Uterus (tissue), 3 donors: ENCODE measurements at regions not wholly inside any gene's neighbourhood (a gene's known extent, or its start where the extent isn't known, plus 50 kb on each side); places are given as distances from the start of the nearest gene placed in this dataset.

Experiments
- DNase-seq, 2 donors: peaks; one replicate each; pipeline ENCODE4 v3.0.0-alpha.2; 2019 to 2020
- H3K27ac ChIP-seq, 2 donors: fragments of 200-600 bp; sonication (generic); 1 replicate in 1 of 2; 2 replicates in 1 of 2; pipeline ENCODE4 v1.5.1; 2016 to 2018
- H3K27me3 ChIP-seq, 2 donors: fragments of 200-600 bp; sonication (generic); one replicate each; pipeline ENCODE4 v1.5.1; 2018 to 2019; ENCODE audit warnings: control low read depth in 1 of 2
- H3K36me3 ChIP-seq, 2 donors: fragments of 200-600 bp; sonication (generic); one replicate each; pipeline ENCODE4 v1.5.1; 2019; ENCODE audit warnings: control low read depth in 1 of 2
- H3K4me1 ChIP-seq, 2 donors: fragments of 200-600 bp; sonication (generic); one replicate each; pipeline ENCODE4 v1.5.1; 2018 to 2019; ENCODE audit warnings: control low read depth in 1 of 2
- H3K4me3 ChIP-seq, 2 donors: fragments of 200-600 bp; sonication (generic); 1 replicate in 1 of 2; 2 replicates in 1 of 2; pipeline ENCODE4 v1.5.1; 2018 to 2019; ENCODE audit warnings: mild to moderate bottlenecking in 1 of 2
- H3K9me3 ChIP-seq, 2 donors: fragments of 200-600 bp; sonication (generic); one replicate each; pipeline ENCODE4 v1.5.1; 2019; ENCODE audit warnings: control low read depth in 1 of 2
- CTCF ChIP-seq, 4 experiments: fragments of 200-600 bp in 2 of 4; fragments of 450-650 bp in 2 of 4; sonication (generic) in 2 of 4; IDR thresholded peaks; one replicate each; pipeline ENCODE4 v1.5.1; 2016 to 2019; ENCODE audit warnings: antibody characterized with exemption in 4 of 4, mild to moderate bottlenecking in 2 of 4, moderate library complexity in 1 of 4
- POLR2A ChIP-seq, 2 donors: fragments of 450-650 bp; IDR thresholded peaks; one replicate each; pipeline ENCODE4 v1.6.1; 2016; ENCODE audit warnings: antibody characterized with exemption in 2 of 2, mild to moderate bottlenecking in 1 of 2, moderate library complexity in 1 of 2
- intact Hi-C: fragments of 100-400 bp; cut with DNase I; formaldehyde crosslinking; loops from one replicate; pipeline ENCODE4 v1.15.1; 2023; ENCODE audit warnings: low total_unique reads
- donor health status: DM: yes; HTN: yes; CAD: no.

DNA sequence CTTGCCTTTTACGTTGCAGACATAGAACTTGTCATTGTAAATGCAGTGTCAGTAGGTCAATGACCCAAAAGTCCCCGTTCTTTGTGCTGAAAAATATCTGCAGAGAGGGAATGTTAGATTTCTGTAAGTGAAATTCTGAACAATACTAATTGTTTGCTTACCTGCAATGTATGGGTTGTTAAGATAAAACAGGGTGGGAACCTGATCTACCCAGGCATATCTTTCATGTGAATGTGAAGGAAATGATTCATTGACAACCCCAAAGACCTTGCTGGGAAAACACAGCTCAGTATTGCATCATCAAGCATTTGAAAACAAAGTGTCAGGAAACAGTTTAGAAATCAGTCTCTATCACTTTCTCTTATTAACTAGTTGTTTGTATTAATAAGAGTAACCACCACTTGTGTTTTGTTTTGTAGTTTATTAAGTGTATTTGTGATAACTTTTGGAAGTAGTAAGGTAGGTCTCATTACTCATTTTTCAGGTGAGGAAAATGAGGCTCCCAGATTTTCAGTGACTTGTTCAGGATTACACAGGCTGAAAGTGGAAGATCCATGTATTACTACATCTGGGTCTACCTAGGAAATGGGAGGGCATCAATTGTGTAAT lies 57.9 kb upstream of the SLC38A2 start:
- no peak for DNase-seq
- peak overlapping the region; percentile 29 to 76 for H3K27ac ChIP-seq
- H3K4me3 ChIP-seq, result no peak overlapping the region
- H3K4me1 ChIP-seq, result peaks cover 0 to 4% of the 10 kb centered on the region in 2 donors
- no peaks in the 10 kb centered on the region for H3K9me3 ChIP-seq
- TF ChIP-seq CTCF (IDR thresholded peaks at IDR 0.05) (no peak), POLR2A (IDR thresholded peaks at IDR 0.05) (no peak)
- intact Hi-C loops, result no loop called here
- no peaks in the 10 kb centered on the region for H3K27me3 ChIP-seq
- no peaks in the 10 kb centered on the region for H3K36me3 ChIP-seq
